Glomerular visceral epithelial cell (primary cell): ENCODE measurements at regions not wholly inside any gene's neighbourhood (a gene's known extent, or its start where the extent isn't known, plus 50 kb on each side); places are given as distances from the start of the nearest gene placed in this dataset.

Experiments
- DNase-seq: peaks from one replicate; pipeline ENCODE4 v3.0.0-alpha.2; 2016; ENCODE audit errors: extremely low spot score

- no peak for DNase-seq
Measured at GRCh38 chr17:71269201-71269600, 851.6 kb upstream of the SOX9 start.

- no peak for DNase-seq
Measured at GRCh38 chr17:71273441-71273840, 847.4 kb upstream of the SOX9 start.

GRCh38 chr17:71276079-71276478 is 844.7 kb upstream of the SOX9 start:
- DNase-seq: no peak

- DNase-seq: no peak
Measured at GRCh38 chr17:71283486-71283885, 837.3 kb upstream of the SOX9 start.

- DNase-seq: no peak
Measured at GRCh38 chr17:71284032-71284755, 836.6 kb upstream of the SOX9 start.

GRCh38 chr17:71286625-71287024 is 834.2 kb upstream of the SOX9 start:
- no peak for DNase-seq

- DNase-seq: no peak
Measured at GRCh38 chr17:71287071-71287823, 833.6 kb upstream of the SOX9 start.

GRCh38 chr17:71292006-71292405 is 828.8 kb upstream of the SOX9 start:
- DNase-seq: no peak

- no peak for DNase-seq
Measured at GRCh38 chr17:71296005-71296404, 824.8 kb upstream of the SOX9 start.

GRCh38 chr17:71301063-71301462 is 819.8 kb upstream of the SOX9 start:
- DNase-seq: no peak

- no peak for DNase-seq
Measured at GRCh38 chr17:71302721-71303549, 817.9 kb upstream of the SOX9 start.

- DNase-seq: no peak
Measured at GRCh38 chr17:71304498-71305158, 816.2 kb upstream of the SOX9 start.

GRCh38 chr17:71313866-71314265 is 807.0 kb upstream of the SOX9 start:
- no peak for DNase-seq

- DNase-seq: no peak
Measured at GRCh38 chr17:71315568-71315967, 805.3 kb upstream of the SOX9 start.

- DNase-seq: no peak
Measured at GRCh38 chr17:71316176-71316897, 804.5 kb upstream of the SOX9 start.

GRCh38 chr17:71320009-71320796 is 800.6 kb upstream of the SOX9 start:
- no peak for DNase-seq

GRCh38 chr17:71325117-71325516 is 795.7 kb upstream of the SOX9 start:
- no peak for DNase-seq

- DNase-seq: no peak
Measured at GRCh38 chr17:71325886-71326285, 794.9 kb upstream of the SOX9 start.

GRCh38 chr17:71327376-71328059 is 793.3 kb upstream of the SOX9 start:
- no peak for DNase-seq
